ENCODE measurements at regions not wholly inside any gene's neighbourhood (a gene's known extent, or its start where the extent isn't known, plus 50 kb on each side); places are given as distances from the start of the nearest gene placed in this dataset.
"Not testable (repeated sequence)": the region's sequence is repeated elsewhere in the genome, so short reads cannot be mapped to it uniquely, and the experiment has no call there.

DNA sequence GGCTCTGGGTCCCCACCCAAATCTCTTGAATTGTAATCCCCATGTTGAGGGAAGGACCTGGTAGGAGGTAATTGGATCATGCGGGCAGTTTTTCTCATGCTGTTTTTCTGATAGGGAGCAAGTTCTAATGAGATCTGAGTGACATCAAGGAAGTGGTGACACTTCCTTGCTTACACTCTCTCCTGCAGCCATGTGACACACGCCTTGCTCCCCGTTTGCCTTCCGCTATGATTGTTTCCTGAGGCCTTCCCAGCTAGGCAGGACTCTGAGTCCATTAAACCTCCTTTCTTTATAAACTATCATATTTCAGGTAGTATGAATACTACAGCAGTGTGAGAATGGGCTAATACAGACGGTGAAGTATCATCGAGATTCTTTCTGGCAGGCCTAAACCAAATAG, 1040.4 kb upstream of the MIR17HG start:
- no peak for DNase-seq (ENCODE audit: low read depth in 4 of 4, low spot score in 3 of 4)

DNA sequence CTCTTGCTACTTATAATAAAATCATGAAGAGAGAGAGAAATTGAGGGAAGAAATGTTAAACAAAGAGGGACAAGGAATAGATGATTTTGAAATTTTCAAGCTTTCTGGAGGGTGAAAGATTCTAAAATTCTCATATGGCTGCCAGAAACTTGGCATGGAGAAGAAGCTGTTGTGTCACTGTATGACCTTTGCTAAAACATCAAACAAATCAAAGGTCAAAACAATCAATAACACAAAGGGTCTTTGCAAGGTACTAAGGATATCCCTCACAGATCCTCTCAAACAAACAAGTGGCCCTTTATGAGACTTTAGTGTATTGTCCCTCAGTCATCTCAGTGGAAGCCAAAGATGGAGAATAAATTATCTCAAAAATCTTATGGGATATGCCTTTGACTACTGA, 1039.2 kb upstream of the MIR17HG start:
- DNase-seq (ENCODE audit: low read depth in 4 of 4, low spot score in 3 of 4), result no peak

DNA sequence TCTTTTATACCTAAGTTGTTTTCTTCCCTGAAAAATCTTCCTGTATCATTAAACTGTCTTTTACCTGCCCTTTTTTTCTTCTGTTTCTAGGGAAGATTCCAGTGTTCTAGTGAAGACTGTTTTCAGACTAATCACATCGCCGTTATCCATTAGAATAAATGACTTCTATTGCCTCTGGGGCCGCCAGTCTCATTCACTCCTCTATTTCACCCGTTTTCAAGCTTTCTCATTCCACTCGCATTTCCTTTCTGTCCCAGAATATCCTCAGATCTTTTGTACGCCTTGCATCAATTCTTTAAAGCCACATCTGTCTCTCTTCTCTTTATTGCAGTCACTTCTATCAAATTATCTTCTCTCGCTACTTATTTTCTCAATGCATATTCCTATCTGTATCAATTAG, 1035.6 kb upstream of the MIR17HG start:
- no peak for DNase-seq (ENCODE audit: low read depth in 4 of 4, low spot score in 3 of 4)

DNA sequence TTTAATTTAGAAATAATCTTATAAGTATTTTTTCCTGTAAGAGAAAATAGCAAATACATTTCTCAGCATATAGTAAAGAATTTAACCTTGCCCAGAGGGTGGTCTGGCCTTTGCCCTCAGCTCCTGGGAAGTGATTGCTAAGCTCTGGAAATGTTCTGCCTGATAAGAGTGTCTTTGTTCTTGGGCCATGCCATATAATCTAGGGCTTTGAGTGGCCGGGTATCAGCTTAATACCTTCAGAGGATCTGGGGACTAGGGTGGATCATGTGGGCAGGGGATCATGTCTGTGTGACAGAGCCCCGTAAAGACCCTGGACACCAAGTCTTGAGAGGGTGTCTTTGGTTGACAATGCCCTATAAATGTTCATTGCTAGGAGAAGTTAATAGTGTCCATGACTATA, 1032.4 kb upstream of the MIR17HG start:
- no peak for DNase-seq (ENCODE audit: low read depth in 4 of 4, low spot score in 3 of 4)

DNA sequence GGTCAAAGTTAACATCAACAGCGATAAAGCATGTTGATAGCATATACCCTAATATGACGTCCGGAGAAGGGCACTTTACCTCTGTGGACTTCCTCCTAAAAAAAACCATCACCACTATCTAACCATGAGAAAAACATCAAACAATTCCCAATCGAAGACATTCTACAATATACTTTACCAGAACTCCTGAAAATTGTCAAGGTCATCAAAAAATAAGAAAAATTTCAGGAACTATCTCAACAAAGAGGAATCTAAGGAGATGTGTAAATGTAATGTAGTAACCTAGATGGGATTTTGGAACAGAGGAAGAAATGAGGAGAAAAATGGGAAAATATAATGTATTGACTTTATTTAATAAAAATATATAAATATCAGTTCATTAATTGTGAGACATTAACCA, 1026.8 kb upstream of the MIR17HG start:
- DNase-seq (ENCODE audit: low read depth in 4 of 4, low spot score in 3 of 4), result no peak

DNA sequence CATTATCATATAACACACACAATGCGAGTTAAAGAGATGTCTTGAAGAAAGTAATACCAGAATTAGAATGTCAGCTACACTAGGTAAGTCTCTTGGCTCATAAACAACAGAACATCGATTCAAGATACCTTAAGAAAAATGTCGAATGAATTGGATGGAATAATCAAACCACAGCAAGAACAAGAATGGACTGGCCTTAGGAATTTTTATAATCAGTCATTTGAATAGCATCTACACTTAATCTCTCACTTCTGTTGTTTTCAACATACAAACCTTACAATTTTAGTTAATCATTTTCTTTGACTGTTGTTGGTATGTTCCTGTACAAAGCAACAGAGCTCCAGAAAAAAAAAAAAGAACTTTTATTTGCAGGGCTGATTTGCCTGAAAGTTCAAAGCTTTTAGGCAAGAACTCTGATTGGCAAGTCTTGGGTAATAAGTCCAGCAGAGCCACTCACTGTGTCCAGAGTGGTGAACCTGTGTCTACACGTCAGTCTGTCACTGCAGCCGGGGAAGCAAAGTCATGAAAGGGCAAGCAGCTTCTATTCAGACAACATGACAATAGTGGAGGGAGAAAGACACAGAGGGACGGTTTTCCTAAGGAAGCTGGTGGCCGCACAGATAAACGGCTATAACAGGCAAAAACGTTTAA, 1026.1 kb upstream of the MIR17HG start:
- no peak for DNase-seq (ENCODE audit: low read depth in 4 of 4, low spot score in 3 of 4)

DNA sequence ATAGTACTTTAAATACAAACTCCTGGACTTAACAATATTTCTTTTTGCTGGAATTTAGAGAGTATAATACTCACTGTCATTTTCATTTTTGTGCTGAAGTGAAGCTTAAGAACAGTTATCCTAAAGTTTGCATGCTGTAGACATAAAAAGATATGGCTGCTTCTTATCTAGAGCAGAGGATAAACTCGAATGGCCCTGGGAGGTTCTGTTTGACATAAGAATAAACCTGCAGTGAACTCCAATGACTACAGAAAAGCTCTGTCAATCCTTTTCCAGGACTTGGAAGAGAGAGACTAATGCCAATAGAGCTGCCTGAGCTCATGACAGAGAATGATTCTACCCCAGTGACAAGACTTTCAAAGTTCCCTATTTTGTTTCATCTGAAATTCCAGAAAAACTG, 1017.8 kb upstream of the MIR17HG start:
- no peak for DNase-seq (ENCODE audit: low read depth in 4 of 4, low spot score in 3 of 4)

DNA sequence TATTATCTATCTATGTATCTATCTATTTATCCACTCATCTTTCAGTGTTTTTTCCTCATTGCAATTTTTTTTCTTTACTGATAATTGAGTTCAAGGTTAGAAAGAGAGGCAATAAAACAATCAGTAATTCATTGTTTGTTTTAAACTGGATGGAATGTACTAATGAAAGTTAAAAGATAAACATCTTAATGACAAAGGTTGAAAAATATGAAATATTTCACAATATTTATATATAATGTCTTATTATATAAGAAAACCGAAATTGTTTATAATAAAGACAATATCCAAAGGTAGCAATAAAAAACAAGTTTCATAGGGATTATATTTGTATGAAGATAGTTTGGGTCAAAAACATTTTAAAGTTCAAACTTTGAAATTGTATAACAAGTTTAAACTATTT, 1015.5 kb upstream of the MIR17HG start:
- no peak for DNase-seq (ENCODE audit: low read depth in 4 of 4, low spot score in 3 of 4)

DNA sequence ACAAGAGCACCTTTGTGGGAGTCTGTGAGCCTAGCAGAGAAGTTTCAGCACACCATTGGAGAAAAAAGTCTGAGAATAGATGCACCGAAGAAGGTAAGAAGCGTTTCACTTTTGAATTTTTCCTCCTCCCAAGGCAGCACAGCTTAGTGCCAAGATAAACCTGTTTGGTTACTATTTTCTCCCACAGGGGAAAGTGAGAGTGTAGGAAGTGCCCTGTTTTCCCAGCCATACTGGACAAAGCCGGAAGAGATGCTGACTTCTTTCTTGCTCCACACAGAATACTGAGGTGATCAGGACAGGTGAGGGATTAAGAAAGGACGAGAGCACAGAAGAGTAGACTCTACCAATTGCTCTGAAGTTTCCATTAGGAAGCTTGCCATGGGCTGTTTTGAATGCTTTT, 1011.0 kb upstream of the MIR17HG start:
- no peak for DNase-seq (ENCODE audit: low read depth in 4 of 4, low spot score in 3 of 4)

DNA sequence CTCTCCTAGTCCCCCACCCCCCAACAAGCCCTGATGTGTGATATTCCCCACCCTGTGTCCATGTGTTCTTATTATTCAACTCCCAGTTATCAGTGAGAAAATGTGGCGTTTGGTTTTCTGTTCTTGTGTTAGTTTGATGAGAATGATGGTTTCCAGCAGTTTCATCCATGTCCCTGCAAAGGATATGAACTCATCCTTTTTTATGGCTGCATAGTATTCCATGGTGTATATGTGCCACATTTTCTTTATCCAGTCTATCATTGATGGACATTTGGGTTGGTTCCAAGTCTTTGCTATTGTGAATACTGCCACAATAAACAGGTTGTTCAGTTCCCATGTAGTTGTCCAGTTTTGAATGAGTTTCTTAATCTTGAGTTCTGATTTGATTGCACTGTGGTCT, 1006.1 kb upstream of the MIR17HG start:
- not testable (repeated sequence) for DNase-seq (ENCODE audit: low read depth in 4 of 4, low spot score in 3 of 4)

DNA sequence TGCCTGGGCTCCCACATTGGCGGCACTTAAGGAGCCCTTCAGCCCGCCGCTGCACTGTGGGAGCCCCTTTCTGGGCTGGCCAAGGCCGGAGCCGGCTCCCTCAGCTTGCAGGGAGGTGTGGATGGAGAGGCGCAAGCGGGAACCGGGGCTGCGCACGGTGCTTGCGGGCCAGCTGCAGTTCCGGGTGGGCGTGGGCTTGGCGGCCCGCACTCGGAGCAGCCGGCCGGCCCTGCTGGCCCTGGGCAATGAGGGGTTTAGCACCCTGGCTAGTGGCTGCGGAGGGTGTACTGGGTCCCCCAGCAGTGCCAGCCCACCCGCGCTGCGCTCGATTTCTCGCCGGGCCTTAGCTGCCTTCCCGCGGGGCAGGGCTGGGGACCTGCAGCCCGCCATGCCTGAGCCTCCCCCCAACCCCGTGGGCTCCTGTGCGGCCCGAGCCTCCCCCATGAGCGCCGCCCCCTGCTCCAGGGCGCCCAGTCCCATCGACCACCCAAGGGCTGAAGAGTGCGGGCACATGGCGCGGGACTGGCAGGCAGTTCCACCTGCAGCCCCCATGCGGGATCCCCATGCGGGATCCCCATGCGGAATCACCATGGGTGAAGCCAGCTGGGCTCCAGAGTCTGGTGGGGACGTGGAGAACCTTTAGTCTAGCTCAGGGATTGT, 998.9 kb upstream of the MIR17HG start:
- not testable (repeated sequence) for DNase-seq (ENCODE audit: low read depth in 4 of 4, low spot score in 3 of 4)

DNA sequence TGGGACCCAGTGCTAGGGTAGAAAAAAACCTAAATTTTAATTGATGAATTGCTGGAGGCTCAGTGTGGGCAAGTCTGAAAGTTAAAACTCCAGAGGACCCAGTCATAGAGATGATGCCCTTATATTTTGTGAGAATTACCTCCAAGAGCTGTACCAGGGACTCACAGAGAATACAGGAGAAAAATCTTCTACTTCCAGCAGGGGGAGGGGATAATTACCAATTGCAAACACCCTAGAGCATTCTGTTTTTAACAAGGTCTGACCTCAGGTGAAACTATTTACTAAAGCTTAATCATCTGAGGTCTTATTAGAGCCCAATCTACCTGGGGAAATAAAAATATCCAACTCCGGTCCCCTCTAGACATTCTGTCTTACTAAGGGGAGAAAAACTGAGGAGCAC, 994.7 kb upstream of the MIR17HG start:
- no peak for DNase-seq (ENCODE audit: low read depth in 4 of 4, low spot score in 3 of 4)

DNA sequence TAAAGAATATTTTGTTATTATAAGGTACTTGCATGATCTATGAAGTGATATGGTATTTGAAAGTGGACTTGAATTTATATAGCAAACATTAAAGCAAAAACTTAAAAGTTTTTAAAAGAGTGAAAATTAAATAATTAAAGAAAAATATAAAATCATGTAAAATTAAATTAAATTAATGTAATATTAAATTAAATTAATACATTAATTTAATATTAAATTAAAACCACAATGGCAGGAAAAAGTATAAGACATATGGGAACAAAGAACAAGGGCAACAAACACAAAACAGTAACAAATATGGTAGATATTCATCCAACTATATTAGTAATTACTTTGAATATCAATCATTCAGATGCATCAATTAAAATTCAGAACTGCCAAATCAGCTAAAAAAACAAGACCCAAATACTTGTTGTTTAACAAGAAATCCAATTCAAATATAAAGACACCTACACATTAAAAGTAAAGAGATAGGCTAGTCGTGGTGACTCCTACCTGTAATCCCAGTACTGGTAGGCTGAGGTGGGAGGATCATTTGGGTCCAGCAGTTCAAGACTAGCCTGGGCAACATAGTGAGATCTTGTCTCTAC, 992.2 kb upstream of the MIR17HG start:
- DNase-seq (ENCODE audit: low read depth in 4 of 4, low spot score in 3 of 4), result no peak

DNA sequence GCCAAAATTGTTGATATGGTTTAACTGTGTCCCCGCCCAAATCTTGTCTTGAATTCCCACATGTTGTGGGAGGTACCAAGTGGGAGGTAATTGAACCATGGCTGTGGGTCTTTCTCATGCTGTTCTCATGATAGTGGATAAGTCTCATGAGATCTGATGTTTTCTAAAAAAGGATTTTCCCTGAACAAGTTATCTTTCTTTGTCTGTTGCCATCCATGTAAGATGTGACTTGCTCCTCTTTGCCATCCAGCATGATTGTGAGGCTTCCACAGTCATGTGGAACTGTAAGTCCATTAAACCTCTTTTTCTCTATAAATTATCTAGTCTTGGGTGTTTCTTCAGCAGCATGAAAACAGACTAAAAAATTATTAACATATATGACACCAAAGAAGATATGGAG, 986.7 kb upstream of the MIR17HG start:
- no peak for DNase-seq (ENCODE audit: low read depth in 4 of 4, low spot score in 3 of 4)

DNA sequence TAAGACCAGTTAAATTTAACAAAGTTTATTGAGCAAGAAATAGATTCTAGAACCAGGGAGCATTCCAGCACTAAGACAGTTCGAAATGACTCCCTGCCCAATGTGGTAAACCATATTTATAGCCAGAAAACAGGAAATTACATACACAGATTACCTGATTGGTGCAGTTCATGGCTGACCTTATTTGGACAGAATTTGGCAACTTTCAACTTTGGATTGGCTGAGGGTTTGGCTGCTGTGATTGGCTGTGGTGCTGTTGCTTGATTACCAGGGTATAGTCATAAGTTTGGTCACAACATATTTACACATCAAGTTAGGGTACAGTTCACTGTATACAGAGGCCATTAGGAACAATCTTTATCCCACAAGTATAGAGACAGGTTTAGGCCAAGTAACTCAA, 984.8 kb upstream of the MIR17HG start:
- no peak for DNase-seq (ENCODE audit: low read depth in 4 of 4, low spot score in 3 of 4)

DNA sequence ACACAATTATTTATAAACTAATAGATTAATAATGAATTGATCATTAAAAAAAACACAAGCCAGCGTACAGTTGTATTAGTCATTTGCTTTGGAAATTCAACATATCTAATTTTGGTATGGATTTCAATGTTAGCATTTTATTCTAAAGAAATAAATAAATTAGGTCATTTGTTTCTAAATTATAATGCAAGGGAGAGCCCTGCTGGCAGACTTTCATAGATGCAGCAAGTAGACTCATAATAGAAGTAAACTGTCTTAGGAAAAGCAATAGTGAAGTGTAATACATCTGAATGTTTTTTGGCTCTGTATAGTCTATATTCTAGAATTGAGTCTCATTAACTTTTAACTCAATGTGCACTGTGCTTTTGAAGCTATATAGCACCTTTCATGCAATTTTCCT, 982.4 kb upstream of the MIR17HG start:
- no peak for DNase-seq (ENCODE audit: low read depth in 4 of 4, low spot score in 3 of 4)

DNA sequence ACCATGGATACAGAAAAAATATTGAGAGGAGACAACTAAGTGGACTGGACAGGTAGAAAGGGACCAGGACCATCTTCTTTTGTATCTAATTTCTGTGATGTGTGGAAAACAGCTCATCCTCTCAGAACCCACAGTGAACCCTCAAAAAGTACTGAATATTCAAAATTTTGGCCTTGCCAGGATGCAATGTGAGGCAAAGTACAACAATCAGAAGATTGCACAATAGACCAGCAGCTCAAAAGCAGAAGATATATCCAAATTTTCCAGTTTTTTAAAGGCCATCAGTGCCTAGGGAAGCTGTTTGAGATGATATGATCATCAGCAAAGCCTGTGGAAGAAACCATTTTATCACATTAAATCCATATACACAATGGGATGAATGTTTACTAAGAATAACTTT, 973.3 kb upstream of the MIR17HG start:
- no peak for DNase-seq (ENCODE audit: low read depth in 4 of 4, low spot score in 3 of 4)

DNA sequence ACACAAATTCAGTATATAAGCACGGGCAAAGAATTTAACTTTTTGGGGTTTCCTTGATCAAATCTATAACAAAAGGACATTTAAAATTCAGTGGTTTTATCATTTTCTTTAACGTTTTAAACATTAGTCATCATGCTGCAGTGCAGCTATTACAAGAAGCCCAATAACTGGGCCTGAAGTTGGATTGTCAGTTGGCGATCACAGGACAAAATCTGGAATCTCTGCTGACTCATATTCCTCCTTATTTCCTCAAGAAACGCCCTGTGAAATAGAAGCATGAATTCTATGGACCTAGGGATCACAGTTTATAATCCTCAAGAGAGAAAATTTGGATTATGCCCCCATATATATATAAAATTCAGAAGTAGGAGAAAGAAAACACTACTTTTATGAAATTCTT, 971.6 kb upstream of the MIR17HG start:
- DNase-seq (ENCODE audit: low read depth in 4 of 4, low spot score in 3 of 4), result no peak

DNA sequence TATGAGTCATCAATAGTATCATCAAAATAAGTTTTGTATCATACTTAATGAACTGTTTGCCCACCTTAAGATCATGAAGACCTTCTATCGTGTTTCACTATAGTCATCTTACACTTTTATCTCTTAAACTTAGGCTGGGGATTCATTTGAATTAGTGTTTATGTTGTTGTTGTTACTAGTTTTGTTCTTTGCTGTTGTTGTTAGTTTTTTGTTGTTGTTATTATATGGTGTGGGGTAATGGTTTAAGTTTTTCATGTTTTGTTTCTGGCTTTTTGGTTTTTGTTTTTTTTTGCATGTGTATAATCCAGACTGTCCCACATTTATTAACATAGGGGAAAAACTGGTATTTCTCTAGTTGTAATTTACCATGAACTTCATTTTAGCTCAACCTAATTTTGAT, 965.1 kb upstream of the MIR17HG start:
- no peak for DNase-seq (ENCODE audit: low read depth in 4 of 4, low spot score in 3 of 4)

DNA sequence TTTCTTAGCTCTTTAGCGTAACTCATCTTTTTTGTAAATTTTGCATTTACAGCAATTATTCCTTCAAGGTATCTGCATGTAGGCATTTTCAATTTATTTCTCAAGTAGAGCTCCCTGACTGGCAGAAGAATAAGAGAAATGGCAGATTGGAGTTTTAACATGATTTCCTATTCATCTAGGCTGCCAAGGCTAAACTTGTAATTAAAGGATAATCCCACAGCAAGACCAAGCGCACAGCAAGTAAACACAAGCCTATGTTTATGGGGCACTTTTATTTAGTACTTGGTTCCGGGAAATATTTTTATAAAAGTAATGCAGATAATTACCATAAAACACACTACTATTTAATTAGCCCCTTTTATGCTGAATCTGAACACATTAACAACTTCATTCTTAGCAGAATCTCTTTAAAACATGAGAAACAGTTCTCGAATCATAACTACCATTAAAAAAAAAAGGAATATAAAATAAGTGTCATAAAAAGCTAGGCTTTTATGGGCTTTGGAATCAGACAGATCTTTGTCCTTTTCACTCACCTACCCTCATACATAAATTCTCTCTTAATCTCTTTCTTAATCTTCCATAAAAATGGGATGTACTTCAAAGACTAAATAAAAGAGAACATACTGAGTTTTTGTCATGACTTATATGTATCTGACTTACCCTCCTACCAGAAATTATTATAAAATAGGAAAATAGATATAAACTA, 961.6 kb upstream of the MIR17HG start:
- DNase-seq (ENCODE audit: low read depth in 4 of 4, low spot score in 3 of 4), result no peak

DNA sequence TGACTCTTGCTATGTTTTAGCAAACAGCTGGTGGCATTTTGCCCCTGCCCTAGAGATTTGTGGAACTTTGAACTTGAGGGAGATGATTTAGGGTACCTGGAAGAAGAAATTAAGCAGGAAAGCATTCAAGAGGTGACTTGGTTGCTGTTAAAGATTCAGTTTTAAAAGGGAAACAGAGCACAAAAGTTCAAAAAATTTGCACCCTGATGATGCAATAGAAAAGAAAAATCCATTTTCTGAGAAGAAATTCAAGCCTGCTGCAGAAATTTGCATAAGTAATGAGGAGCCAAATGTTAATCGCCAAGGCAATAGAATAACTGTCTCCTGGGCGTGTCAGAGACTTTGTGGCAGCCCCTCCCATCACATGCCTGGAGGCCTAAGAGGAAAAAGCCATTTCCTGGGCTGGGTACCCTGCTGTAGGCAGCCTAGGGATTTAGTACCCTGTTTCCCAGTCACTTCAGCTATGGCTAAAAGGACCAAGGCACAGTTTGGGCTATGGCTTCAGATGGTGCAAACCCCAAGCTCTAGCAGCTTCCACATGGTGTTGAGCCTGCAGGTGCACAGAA, 958.5 kb upstream of the MIR17HG start:
- no peak for DNase-seq (ENCODE audit: low read depth in 4 of 4, low spot score in 3 of 4)

DNA sequence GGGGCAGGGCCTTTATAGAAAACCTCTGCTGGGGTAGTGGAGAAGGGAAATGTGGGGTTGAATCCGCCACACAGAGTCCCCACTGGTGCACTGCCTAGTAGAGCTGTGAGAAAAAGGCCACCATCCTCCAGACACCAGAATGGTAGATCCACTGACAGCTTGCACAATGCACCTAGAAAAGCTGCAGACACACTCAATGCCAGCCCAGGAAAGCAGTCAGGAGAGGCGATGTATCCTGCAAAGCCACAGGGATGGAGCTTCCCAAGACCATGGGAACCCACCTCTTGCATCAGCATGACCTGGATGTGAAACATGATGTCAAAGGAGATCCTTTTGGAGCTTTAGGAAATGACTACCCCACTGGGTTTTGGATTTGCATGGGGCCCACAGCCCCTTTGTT, 958.0 kb upstream of the MIR17HG start:
- no peak for DNase-seq (ENCODE audit: low read depth in 4 of 4, low spot score in 3 of 4)
